Fibroblast of villous mesenchyme (primary cell): ENCODE measurements at regions not wholly inside any gene's neighbourhood (a gene's known extent, or its start where the extent isn't known, plus 50 kb on each side); places are given as distances from the start of the nearest gene placed in this dataset.

Experiments used
- DNase-seq: peaks from one replicate; pipeline ENCODE4 v3.0.0-alpha.2; 2010; ENCODE audit warnings: low read depth
- H3K4me3 ChIP-seq: 2 replicates; pipeline ENCODE4 v1.5.1; 2011; ENCODE audit warnings: low read depth, mild to moderate bottlenecking, low read length
- TF ChIP-seq, protein P1 (sequence below): IDR thresholded peaks from 2 replicates; pipeline ENCODE4 v1.5.1; 2012; ENCODE audit warnings: low read depth, mild to moderate bottlenecking, low read length; ENCODE audit not compliant: insufficient read depth

- no peak overlapping the region for H3K4me3 ChIP-seq
- DNase-seq, result no peak
- TF ChIP-seq, protein P1, sequence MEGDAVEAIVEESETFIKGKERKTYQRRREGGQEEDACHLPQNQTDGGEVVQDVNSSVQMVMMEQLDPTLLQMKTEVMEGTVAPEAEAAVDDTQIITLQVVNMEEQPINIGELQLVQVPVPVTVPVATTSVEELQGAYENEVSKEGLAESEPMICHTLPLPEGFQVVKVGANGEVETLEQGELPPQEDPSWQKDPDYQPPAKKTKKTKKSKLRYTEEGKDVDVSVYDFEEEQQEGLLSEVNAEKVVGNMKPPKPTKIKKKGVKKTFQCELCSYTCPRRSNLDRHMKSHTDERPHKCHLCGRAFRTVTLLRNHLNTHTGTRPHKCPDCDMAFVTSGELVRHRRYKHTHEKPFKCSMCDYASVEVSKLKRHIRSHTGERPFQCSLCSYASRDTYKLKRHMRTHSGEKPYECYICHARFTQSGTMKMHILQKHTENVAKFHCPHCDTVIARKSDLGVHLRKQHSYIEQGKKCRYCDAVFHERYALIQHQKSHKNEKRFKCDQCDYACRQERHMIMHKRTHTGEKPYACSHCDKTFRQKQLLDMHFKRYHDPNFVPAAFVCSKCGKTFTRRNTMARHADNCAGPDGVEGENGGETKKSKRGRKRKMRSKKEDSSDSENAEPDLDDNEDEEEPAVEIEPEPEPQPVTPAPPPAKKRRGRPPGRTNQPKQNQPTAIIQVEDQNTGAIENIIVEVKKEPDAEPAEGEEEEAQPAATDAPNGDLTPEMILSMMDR, result no peak
These were observed 560.2 kb downstream of the TCERG1L start for GRCh38 chr10:130751106-130751840.

DNA sequence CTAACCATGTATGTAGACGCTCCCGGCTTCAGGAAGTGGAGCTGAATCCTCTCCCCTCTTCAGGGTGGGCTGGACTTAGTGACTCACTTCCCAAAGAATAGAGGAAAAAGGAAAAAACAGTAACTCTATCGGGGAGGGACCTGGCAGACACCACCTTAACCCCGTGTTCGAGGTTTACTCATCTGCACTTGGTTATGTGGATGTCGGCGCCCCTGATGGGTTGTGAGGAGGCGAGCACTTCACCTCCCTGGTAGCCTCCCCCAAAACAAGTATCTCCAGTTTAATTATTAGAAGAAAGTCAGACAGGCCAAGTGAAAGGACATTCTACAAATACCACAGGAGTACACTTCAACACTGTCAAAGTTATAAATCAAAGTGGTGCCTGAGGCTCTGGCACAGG, 559.7 kb downstream of the TCERG1L start:
- no peak for DNase-seq
- TF ChIP-seq, protein P1, result no peak
- no peak overlapping the region for H3K4me3 ChIP-seq

DNA sequence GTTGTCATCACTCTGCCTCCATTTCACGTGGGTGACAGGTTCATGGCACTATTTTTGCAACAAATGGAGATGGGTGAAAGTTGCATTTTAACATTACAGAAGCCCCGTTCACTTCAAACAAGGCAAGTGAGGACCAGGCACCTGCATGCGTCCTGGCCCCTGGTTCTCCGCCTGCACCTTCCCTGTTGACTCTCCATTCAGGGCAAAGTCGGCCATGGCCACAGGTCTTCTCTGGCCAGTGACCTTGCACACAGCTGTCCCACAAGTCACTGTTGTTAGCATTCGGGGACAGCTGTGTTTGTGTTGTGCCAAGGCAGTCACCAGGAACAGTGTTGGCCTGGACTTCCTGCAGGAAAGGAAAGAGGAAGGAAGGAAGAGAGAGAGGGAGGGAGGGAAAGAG, 554.9 kb downstream of the TCERG1L start:
- DNase-seq, result no peak
- no peak overlapping the region for H3K4me3 ChIP-seq
- TF ChIP-seq, protein P1, result no peak

DNA sequence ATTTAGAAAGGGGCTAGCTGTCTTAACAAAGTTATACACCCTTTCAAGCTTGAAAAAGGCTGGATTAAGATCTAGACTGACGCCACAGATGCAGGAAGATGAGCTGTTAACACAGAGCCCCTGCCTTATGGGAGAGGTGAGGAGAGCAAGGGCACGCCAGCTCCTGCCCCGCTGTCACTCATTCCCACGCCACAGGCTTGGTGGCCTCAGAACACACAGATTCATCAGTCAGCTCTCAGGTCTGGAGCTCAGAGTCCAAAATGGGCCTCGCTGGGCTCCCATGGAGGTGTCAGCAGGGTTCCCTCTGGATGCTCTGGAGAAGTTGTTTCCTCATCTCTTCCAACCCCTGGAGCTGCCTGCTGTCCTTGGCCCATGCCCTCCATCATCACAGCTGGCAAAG, 554.2 kb downstream of the TCERG1L start:
- H3K4me3 ChIP-seq, result no peak overlapping the region
- DNase-seq, result no peak
- TF ChIP-seq, protein P1, result no peak

DNA sequence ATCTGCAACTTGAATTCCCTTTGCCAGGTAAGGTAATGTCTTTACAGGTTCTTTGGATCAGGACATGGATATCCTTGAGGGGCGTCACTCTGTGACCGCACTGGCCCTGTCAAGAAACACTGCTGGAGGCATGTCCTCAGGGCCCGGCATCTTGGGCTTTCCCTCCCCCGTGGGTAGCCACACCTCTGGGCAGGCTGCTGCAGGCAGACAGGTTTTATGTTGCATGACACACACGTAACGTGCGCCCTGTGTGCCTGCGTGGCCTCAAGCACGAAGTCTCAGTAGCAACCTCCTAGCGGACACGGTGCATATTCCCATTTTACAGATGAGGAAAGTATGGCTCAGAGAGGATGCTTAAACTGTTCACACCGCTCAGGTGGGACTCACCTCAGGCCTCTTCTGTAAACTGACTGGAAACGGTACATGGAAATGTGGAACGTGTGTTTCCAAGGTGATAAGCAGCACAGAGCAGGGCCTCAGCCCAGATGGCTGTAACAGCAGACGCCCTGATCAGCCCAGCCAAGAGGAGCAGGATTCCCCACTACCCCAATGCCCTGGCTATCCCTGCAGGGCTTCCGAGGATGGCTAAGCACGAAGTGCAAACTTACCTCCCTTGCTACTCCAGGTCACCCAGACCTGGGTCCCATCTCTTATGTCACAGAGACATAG, 553.6 kb downstream of the TCERG1L start:
- H3K4me3 ChIP-seq, result no peak overlapping the region
- DNase-seq, result no peak
- TF ChIP-seq, protein P1, result no peak

GRCh38 chr10:130758529-130758928, 553.0 kb downstream of the TCERG1L start:
- no peak overlapping the region for H3K4me3 ChIP-seq
- DNase-seq, result no peak
- TF ChIP-seq, protein P1, result no peak
